ENCODE measurements at regions not wholly inside any gene's neighbourhood (a gene's known extent, or its start where the extent isn't known, plus 50 kb on each side); places are given as distances from the start of the nearest gene placed in this dataset.

DNA sequence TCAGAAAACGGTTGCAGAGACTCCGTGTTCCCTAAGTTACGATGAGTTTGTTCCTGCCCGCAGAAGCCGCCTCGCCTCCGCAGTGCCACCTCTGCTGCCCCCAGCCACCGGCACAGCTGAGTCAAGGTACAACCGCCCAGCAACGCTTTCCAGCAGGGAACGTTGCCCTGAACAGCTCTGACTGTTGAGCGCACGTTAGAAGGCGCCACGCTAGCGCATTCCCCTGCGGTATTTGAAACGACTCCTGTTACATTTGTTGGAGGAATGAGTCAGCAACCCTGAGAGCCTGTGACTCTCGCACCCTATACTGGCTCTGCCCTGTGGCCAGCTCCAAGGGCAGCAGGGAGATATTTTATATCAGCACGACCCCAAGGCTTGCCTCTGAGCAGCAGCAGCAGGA lies 302.8 kb downstream of the TEX29 start:
- TF ChIP-seq, protein P1, sequence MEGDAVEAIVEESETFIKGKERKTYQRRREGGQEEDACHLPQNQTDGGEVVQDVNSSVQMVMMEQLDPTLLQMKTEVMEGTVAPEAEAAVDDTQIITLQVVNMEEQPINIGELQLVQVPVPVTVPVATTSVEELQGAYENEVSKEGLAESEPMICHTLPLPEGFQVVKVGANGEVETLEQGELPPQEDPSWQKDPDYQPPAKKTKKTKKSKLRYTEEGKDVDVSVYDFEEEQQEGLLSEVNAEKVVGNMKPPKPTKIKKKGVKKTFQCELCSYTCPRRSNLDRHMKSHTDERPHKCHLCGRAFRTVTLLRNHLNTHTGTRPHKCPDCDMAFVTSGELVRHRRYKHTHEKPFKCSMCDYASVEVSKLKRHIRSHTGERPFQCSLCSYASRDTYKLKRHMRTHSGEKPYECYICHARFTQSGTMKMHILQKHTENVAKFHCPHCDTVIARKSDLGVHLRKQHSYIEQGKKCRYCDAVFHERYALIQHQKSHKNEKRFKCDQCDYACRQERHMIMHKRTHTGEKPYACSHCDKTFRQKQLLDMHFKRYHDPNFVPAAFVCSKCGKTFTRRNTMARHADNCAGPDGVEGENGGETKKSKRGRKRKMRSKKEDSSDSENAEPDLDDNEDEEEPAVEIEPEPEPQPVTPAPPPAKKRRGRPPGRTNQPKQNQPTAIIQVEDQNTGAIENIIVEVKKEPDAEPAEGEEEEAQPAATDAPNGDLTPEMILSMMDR (optimal IDR thresholded peaks at IDR 0.05 in 1 of 3, IDR thresholded peaks at IDR 0.05 in 1 of 3, conservative IDR thresholded peaks at IDR 0.05 in 1 of 3; ENCODE audit: extremely low read depth in 1 of 3, insufficient read depth in 2 of 3, low read length in 3 of 3), result no peak
- no peak for TF ChIP-seq EZH2 (IDR thresholded peaks at IDR 0.05; ENCODE audit: low read length)

Measured in keratinocyte (primary cell).